Neuron (in vitro differentiated cells): ENCODE measurements at regions not wholly inside any gene's neighbourhood (a gene's known extent, or its start where the extent isn't known, plus 50 kb on each side); places are given as distances from the start of the nearest gene placed in this dataset.

Experiments used
- H2AFZ ChIP-seq: one replicate; pipeline ENCODE4 v1.6.1; 2013; ENCODE audit warnings: low read depth, mild to moderate bottlenecking, inconsistent platforms, low read length, moderate library complexity
- H3K27me3 ChIP-seq: one replicate; pipeline ENCODE4 v1.6.1; 2013; ENCODE audit warnings: low read length; ENCODE audit not compliant: insufficient read depth
- H3K36me3 ChIP-seq: one replicate; pipeline ENCODE4 v1.6.1; 2013; ENCODE audit warnings: low read length; ENCODE audit not compliant: insufficient read depth
- H3K4me1 ChIP-seq: one replicate; pipeline ENCODE4 v1.6.1; 2013; ENCODE audit warnings: low read length; ENCODE audit not compliant: insufficient read depth
- H3K4me3 ChIP-seq: 2 replicates; pipeline ENCODE4 v1.5.1; 2013; ENCODE audit warnings: mild to moderate bottlenecking, low read length, moderate library complexity
- H3K9me3 ChIP-seq: one replicate; pipeline ENCODE4 v1.6.1; 2013; ENCODE audit warnings: low read length

DNA sequence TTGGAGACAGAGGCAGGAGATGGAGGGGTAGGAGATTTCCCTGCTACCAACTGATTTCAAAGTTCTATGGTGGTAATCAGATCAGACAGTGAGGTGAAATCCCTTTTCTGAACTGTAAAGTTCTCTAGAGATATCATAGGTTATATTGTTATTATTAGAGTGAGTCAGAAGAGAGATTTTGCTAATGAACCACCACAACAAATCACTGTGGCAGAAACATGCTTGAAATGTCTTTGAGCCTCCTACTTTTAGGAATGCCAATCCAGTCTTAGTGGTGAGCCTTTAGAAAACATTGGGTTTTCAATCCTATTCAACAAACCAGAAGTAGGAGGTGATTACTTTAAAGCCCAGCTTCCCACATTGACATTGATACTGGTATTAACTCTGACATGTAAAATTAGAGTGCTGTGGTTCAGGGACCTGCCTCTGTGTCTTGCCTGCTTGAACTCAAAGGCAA, 136.7 kb upstream of the CNR1 start:
- H3K27me3 ChIP-seq, result no peaks in the 10 kb centered on the region
- H3K9me3 ChIP-seq, result no peaks in the 10 kb centered on the region

DNA sequence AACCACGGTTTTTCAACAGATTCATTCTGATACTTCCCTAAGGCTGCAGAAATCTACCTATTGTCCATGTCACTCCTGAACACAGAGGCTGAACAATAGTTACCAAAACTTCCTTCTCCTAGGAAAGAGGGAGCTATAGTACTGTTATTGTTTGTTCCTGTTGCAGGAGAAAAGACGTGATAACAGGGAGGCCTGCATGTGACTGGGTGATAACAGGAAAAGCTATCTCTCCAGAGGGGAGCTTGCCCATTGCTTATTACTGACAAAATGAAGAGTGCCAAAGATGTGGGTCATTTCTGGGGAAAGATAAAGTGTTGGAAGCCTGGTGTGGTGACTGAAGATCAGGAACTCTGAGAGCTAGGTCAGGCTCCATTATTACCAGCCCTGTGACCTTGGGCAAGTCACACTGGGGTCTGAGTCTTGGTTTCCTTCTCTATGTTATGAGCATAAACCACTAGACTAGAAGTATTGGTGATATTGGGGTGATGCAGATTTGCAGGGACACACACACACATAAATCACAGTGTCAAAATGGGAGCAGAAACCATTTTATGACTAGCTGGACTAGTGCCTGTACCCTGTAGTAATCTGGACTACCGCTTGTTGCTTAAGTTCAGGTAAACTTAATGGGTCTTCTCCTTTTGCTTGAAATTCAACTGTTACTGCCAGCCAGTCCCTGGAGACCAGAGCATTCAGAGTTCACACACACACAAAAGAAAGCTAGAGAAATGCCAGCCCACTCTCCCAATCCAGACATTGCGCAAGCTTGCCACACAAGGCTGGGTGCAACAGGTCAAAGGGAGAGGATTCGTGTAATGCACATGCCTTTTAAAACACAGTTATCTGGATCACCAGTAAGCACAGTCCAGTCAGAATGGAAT, 136.0 kb upstream of the CNR1 start:
- Histone ChIP-seq H3K36me3 (no peaks in the 10 kb centered on the region), H3K27me3 (no peaks in the 10 kb centered on the region)

More for the DNA sequence above, 136.7 kb upstream of the CNR1 start:
- Histone ChIP-seq H3K36me3 (no peaks in the 10 kb centered on the region), H3K4me1 (peaks cover 7% of the 10 kb centered on the region), H2AFZ (no peak overlapping the region), H3K4me3 (no peak overlapping the region)

DNA sequence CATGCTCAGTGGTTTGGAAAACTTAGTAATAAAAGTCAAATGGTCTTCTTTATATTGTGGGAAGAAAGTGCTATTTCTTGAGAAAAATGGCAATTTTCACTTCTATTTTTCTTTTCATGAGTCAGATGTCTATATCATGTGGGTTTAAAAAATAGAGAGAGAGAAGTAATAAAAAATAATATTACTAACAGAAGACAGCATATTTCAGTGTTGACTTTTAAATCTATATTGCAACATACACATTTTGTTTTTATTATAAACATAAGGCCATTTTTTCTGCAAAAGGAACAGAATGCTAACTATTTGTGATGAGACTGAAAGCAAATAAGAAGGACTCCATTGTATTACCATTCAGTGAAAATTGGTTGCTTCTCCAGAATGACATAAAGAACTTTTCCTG, 135.1 kb upstream of the CNR1 start:
- Histone ChIP-seq H2AFZ (no peak overlapping the region), H3K36me3 (no peaks in the 10 kb centered on the region), H3K27me3 (no peaks in the 10 kb centered on the region), H3K4me3 (no peak overlapping the region), H3K9me3 (no peaks in the 10 kb centered on the region), H3K4me1 (peaks cover 7% of the 10 kb centered on the region)

More for the DNA sequence above, 136.0 kb upstream of the CNR1 start:
- H3K9me3 ChIP-seq, result no peaks in the 10 kb centered on the region
- H3K4me3 ChIP-seq, result no peak overlapping the region
- no peak overlapping the region for H2AFZ ChIP-seq
- peaks cover 7% of the 10 kb centered on the region for H3K4me1 ChIP-seq

DNA sequence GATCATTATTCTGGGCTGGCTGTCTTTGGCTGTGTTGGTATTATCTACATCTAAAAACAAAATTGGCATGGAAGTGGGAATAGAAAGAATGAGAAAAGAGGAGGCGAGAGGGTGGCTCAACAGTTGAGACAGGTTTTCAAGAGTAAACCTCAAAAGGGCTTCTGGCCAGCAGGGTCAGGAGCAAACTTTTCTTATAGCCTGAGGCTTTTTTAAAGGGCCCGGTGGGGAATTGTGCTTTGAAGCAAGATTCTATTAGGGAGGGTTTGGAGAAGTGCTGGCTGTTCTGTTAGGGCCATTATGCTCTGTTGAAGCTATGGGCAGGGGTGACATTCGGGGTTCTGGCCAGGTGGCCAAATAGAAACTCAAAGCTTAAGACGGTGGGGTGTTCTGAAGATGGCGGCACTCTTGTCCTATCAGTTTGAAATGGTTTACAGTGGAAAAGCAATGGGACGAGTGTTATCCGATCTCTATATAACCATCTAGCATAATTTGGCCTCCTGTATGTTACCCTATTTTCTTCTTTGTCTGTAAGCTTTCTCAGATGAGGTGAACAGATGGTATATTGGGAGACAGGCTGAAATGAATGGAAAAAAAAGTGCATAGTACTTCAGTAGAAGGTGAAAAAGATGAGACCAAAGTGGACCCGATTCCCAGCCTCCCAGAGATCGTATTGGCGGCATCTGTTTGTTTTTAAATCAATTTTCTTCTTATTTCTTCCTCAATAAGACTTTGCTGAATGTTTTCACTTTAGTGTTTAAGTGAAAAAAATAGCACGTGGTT, 132.1 kb upstream of the CNR1 start:
- Histone ChIP-seq H3K36me3 (no peaks in the 10 kb centered on the region), H2AFZ (no peak overlapping the region), H3K27me3 (no peaks in the 10 kb centered on the region), H3K4me3 (no peak overlapping the region), H3K9me3 (no peaks in the 10 kb centered on the region), H3K4me1 (peaks cover 7% of the 10 kb centered on the region)

DNA sequence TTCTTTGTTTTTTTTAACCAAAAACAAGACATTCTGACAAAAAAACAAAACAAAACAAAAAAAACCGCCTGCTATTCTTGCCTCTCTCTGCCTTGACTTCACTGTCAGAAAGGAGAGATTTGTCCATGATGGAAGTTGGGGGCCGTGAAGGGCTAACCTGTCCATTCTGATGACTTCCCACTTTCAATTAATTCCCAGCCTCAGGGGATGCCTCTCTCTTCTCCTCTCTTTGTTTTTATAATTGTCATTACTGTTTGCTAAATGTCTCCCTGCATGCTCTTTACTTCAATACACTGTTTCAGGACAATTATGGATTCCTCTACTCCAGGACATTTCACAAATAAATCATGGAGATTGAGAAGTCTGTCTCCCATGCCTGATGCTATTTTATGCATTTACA, 130.5 kb upstream of the CNR1 start:
- Histone ChIP-seq H3K4me3 (no peak overlapping the region), H3K9me3 (no peaks in the 10 kb centered on the region), H2AFZ (no peak overlapping the region), H3K27me3 (peaks cover 3% of the 10 kb centered on the region), H3K4me1 (peaks cover 5% of the 10 kb centered on the region), H3K36me3 (no peaks in the 10 kb centered on the region)

DNA sequence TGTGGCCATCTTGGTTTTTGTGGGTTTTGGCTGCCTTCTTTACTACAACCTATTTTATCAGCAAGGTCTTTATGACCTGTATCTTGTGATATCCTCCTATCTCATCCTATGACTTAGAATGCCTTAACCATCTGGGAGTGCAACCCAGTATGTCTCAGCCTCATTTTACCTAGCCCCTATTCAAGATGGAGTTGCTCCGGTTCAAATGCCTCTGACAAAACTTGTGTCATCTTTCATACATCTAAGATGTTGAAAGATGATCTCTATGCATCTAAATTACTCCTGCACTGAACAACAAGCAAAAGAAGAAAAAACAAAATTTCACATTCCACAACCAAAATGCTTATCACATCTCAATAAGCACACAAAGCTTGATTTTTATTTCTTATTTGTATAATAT, 129.5 kb upstream of the CNR1 start:
- Histone ChIP-seq H3K36me3 (no peaks in the 10 kb centered on the region), H3K4me1 (peaks cover 2% of the 10 kb centered on the region), H3K4me3 (no peak overlapping the region), H2AFZ (no peak overlapping the region), H3K9me3 (no peaks in the 10 kb centered on the region), H3K27me3 (peaks cover 3% of the 10 kb centered on the region)

DNA sequence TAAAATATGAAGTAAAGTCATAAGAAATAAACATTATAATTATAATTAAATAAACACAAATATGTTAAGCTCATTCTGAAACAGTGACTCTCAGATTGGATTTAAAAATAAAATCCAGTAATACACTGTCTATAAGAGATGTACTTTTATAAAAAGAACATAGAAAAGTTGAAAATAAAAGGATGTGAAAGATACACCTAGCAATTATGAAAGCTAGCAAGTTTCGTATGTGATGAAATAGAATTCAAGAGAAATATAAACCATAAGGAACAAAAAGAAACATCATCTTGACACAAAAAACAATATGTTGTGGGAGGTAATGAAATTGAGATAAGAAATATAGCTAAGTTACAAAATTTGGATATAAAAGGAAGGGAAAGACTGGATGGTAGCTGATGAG, 128.6 kb upstream of the CNR1 start:
- Histone ChIP-seq H2AFZ (no peak overlapping the region), H3K27me3 (peaks cover 3% of the 10 kb centered on the region), H3K4me1 (peaks cover 2% of the 10 kb centered on the region), H3K9me3 (peaks cover 2% of the 10 kb centered on the region), H3K4me3 (no peak overlapping the region), H3K36me3 (no peaks in the 10 kb centered on the region)

DNA sequence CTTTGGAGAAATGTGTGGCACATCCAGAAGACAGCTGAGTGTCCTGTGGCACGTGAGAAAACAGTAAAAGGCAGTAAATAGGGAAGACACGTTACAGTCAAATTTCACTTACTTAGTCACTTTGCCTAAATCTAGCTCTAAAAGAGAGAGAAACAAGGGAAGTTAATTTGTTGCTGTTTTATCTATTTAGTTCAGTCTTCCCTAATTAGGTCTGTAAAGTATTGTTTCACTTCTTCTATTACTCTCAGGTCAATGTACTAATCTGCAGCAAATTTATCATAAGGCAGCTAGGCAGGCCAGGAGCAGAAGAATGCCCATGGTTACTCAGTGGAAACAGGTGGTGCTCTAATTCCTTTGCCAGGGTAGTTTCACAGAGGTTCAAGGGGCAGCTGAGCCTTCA, 124.3 kb upstream of the CNR1 start:
- Histone ChIP-seq H3K36me3 (no peaks in the 10 kb centered on the region), H3K4me3 (no peak overlapping the region), H2AFZ (no peak overlapping the region), H3K9me3 (peaks cover 2% of the 10 kb centered on the region), H3K4me1 (no peaks in the 10 kb centered on the region), H3K27me3 (peaks cover 3% of the 10 kb centered on the region)

DNA sequence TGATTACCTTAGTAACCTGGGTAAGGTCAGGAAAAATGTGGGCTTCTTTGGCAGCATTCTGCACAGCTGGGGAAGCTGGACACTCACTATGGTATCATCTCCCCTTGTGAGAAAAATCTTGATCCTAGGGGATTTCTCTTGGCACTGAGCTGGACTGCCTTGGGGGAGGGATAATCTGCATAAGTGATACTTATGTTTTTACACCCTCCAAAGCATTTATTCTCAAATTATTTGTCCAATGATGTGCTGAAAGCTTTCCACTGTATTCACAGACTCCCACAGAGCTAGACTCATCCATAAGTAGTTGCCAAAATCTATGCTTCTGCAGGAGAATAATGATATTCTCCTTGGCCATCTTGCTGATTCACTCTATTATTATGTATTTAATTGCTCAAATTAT, 121.5 kb upstream of the CNR1 start:
- H2AFZ ChIP-seq, result no peak overlapping the region
- H3K4me3 ChIP-seq, result no peak overlapping the region
- no peaks in the 10 kb centered on the region for H3K4me1 ChIP-seq
- H3K9me3 ChIP-seq, result peaks cover 2% of the 10 kb centered on the region
- H3K27me3 ChIP-seq, result peaks cover 3% of the 10 kb centered on the region
- no peaks in the 10 kb centered on the region for H3K36me3 ChIP-seq

DNA sequence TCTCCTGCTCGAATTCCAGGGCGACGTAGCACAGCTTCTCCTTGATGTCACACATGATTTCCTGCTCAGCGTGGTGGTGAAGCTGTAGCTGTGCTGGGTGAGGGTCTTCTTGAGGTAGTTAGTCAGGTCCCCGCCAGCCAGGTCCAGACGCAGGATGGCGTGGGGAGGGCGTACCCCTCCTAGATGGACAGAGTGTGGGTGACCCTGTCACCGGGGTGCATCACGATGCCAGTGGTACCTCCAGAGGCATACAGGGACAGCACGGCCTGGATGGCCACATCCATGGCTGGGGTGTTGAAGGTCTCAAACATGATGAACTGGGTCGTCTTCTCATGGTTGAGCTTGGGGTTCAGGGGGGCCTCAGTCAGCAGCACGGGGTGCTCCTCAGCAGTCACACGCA, 110.2 kb upstream of the CNR1 start:
- Histone ChIP-seq H3K9me3 (no peaks in the 10 kb centered on the region), H3K4me3 (no peak overlapping the region), H2AFZ (no peak overlapping the region), H3K27me3 (no peaks in the 10 kb centered on the region), H3K36me3 (no peaks in the 10 kb centered on the region), H3K4me1 (peaks cover 3% of the 10 kb centered on the region)

DNA sequence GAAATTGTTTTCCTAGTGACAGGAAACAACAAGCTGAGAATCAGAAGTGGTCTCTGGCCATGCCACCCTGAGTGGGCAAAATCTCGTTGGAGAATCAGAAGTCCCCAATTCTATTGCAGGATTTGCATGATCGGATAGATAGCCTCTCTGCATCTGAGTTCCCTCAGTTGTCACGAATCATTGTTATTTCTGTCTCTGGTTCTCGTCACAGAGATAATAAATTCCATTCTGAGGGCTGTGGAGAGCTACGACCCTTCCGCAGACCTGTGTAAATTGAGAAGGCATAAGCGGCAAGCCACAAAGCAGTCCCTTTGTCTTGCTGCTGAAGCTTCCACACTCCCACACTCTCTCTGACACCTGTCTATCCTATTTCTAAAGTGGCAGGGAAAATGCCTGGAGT, 102.4 kb upstream of the CNR1 start:
- no peaks in the 10 kb centered on the region for H3K9me3 ChIP-seq
- H3K4me1 ChIP-seq, result peaks cover 14% of the 10 kb centered on the region
- no peaks in the 10 kb centered on the region for H3K27me3 ChIP-seq
- no peak overlapping the region for H3K4me3 ChIP-seq
- no peaks in the 10 kb centered on the region for H3K36me3 ChIP-seq
- no peak overlapping the region for H2AFZ ChIP-seq

DNA sequence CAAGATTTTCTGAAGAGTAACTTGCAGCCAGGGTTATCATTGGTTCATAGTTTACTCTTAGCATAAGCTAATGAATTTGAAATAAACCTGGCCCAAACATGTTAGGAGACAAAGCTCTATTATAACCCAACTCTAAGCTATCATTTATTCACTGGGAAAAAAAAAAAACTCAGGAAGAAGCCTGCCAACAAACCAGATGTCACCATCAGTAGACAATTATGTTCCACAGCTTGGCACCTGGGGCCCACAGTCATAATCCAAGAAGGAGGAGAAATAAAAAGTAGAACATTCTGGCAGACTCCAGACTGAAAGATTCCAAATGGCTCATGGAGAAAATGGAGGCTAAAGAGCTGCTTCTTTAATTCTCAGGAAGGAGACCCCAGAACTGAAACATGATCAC, 100.0 kb upstream of the CNR1 start:
- no peaks in the 10 kb centered on the region for H3K9me3 ChIP-seq
- no peak overlapping the region for H2AFZ ChIP-seq
- H3K27me3 ChIP-seq, result no peaks in the 10 kb centered on the region
- no peaks in the 10 kb centered on the region for H3K36me3 ChIP-seq
- H3K4me3 ChIP-seq, result no peak overlapping the region
- peaks cover 17% of the 10 kb centered on the region for H3K4me1 ChIP-seq

DNA sequence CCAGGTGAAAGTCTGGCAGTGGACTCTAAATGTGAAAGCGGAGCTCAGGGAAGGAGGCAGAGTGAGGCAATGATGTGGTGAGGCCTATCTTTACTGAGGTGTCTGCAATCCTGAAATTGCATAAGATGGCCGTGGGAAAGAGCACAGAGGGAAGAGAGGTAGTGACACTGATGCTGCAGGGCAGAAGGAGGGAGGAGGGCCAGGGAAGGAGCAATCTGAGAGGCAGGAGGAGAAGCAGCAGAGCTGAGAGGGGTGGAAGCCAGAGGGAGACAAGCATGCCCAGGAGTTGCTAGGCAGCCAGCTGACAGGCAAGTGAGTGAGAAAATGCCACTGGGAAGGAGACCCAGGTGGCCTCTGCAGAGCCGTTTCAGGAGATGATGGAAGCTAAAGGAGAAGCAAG, 97.4 kb upstream of the CNR1 start:
- H3K36me3 ChIP-seq, result no peaks in the 10 kb centered on the region
- H2AFZ ChIP-seq, result peak overlapping the region; percentile 8
- no peaks in the 10 kb centered on the region for H3K9me3 ChIP-seq
- H3K4me3 ChIP-seq, result no peak overlapping the region
- no peaks in the 10 kb centered on the region for H3K27me3 ChIP-seq
- peaks cover 12% of the 10 kb centered on the region for H3K4me1 ChIP-seq
